GM19438 (cell line): ENCODE measurements at regions not wholly inside any gene's neighbourhood (a gene's known extent, or its start where the extent isn't known, plus 50 kb on each side); places are given as distances from the start of the nearest gene placed in this dataset.

Experiments
- ATAC-seq: cut with Tn5 transposase; IDR thresholded peaks from one replicate; pipeline ENCODE4 v1.9.1; 2021; ENCODE audit warnings: low read depth; ENCODE audit not compliant: unreplicated experiment

DNA sequence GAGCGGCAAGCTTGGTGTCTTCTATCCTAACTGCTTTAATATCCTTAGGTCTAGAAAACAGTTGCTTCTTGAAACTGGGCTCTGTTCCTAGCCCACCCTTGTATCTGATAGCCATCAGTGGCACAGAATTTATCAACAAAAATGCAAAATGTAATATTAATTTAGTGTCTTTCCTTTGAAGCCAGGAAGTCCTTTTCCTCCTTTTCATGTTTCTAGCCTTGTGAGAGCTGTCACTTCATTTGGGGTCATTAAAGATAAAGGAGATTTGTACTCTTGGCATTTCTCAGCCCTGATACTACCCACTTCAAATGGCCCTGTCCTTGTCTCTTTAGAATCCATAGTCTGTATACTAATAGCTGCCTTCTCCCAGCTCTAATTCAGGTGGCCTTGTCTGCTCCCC is 111.0 kb downstream of the GAS1 start:
- ATAC-seq, result no peak

GRCh38 chr9:86830356-86830755 is 117.0 kb downstream of the GAS1 start:
- ATAC-seq, result no peak

- ATAC-seq, result no peak
Measured at GRCh38 chr9:86829496-86830046, 117.7 kb downstream of the GAS1 start.

GRCh38 chr9:86828631-86829030 is 118.7 kb downstream of the GAS1 start:
- no peak for ATAC-seq

- no peak for ATAC-seq
Measured at GRCh38 chr9:86827893-86828292, 119.4 kb downstream of the GAS1 start.

DNA sequence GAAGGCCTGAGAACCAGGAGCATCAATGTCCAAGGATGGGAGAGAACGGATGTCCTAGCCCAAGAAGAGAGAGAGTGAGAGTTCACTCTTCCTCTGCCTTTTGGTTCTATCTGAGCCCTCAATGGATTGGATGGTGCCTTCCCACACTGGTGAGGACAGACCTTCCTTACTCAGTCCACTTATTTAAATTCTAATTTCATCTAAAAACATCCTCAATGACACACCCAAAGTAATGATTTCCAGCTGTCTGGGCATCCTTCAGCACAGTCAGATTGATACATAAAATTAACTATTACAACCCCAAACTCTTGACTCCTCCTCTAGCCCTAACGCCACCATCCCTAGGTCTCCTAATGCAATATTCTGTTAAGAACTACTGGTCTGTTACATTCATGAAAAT is 122.0 kb downstream of the GAS1 start:
- no peak for ATAC-seq

- ATAC-seq, result no peak
Measured at GRCh38 chr9:86822006-86822801, 125.1 kb downstream of the GAS1 start.

GRCh38 chr9:86821006-86821845 is 126.1 kb downstream of the GAS1 start:
- ATAC-seq, result no peak

- ATAC-seq, result no peak
Measured at GRCh38 chr9:86819552-86819951, 127.8 kb downstream of the GAS1 start.

- ATAC-seq, result no peak
Measured at GRCh38 chr9:86818636-86819035, 128.7 kb downstream of the GAS1 start.

DNA sequence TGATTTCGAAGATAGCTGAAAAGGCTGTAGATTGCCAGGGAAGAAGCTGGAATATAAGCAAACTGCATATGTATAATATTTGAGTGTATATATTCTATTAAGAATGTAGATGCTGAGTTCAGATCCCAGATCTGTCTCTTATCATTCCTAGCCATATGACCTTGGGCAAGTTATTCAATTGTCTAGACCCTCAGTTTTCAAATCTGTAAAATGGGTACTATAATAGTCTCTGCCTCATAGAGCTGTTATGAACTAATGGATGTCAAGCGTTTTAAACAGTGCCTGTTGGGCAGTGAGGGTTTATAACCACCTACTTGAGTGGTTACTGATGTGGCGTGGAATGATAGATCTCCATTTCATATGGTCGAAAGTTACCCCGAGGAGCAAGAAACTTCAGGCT is 130.4 kb downstream of the GAS1 start:
- no peak for ATAC-seq

DNA sequence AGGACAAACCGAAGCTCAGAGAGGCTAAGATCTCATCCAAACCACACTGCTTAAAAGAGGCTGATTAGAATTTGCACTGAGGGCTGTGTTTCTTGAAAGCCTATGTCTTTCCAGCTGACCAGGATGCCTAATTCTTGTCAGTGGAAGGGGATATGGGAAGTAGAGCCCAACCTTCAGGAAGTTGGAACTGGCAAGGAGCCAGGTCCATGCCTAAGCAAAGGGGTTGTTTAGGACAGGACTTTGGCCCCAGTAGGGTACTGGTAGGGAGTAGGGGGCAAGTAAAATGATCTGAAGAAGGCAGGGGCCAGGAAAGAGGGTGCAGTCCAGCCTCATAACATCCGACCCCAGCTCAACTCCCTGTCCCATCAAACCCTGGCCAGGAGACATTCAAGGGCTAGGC is 130.9 kb downstream of the GAS1 start:
- ATAC-seq, result no peak

DNA sequence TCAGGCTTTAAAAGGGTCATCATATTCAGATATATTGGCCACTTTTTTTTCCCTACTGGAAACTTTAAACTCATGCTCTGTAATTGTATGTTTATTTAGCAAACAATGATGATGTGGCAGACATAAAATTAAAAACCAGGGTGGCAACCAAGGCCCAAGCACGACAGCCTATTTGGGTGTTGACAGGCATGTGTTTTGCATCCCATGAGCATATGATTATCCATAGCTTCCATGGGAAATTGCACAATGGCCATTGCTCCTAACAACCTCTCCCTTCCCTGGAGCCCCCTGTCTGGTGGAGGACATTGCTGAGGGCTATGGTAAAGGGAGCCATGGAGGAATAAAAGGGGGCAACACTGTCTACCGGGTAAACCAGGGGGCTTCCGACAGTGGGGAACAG is 134.7 kb downstream of the GAS1 start:
- no peak for ATAC-seq

- ATAC-seq, result no peak
Measured at GRCh38 chr9:86809759-86810367, 137.4 kb downstream of the GAS1 start.

DNA sequence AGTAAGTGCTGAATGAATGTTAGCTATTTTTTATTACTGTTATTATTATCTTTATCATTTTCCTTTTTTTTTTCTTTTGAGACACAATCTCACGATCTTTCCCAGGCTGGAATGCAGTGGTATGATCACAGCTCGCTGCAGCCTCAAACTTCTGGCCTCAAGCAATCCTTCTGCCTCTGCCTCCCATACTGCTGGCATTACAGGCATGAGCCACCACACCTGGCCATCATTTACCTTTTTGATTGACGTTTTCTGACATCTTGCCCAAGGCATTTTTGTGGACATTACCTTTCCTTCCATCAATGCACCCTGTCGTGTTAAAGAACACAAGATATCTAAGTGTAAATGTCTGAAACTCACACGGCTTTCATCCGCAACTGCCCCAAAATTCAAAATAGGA is 138.2 kb downstream of the GAS1 start:
- no peak for ATAC-seq

DNA sequence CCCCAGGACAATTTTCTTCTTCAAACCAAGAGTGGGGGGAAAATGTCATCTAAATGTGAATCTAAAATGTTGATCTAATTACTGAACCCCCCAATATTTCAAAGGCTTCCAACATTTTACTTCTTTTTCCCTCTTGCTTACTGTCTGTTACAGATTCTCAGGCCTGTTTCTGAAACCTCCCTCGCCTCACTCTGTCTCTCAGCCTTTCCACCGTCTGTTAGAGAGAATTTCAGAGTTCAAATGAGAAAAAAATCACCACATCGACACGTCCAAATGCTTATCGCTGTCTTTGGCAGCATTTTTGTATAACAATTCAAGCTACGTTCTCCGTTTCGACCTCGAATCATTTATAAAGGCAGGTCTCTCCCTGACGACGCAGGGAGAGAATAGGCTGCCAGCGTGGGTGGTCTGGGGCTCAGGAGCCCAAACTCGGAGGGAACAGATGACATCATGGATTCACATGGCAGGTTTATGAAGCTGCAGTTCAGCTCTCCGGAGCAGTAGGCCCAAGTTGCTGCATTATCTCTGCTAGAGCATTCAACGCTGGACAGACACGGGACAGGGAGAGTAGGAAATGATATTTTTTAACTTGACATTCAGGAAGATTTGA is 139.8 kb downstream of the GAS1 start:
- no peak for ATAC-seq

GRCh38 chr9:86804011-86804410 is 143.3 kb downstream of the GAS1 start:
- no peak for ATAC-seq

DNA sequence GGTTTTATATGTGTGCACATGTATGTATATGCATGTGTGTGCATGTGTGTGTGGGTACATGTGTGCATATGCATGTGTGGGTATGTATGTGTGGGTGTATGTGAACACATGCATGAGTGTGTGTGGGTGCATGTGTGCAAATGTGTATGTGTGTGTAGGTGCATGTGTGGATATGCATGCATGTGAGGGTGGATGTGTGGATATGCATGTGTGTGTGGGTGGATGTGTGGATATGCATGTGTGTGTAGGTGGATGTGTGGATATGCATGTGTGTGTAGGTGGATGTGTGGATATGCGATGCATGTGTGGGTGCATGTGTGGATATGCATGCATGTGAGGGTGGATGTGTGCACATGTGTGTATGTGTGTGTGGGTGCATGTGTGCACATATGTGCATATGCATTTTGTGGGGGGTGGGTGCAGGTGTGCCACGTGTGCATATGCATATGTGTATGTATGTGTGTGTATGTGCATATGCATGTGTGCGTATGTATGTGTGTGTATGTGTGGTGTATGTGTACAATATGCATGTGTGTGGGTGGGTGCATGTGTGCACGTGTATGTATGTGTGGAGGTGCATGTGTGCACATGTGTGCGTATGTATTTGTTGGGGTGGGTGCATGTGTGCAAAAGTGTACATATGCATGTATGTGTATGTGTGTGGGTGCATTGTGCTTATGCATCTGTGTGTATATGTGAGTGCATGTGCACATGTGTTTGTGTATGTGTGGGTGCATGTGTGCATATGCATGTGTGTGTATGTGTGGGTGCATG is 144.2 kb downstream of the GAS1 start:
- no peak for ATAC-seq

DNA sequence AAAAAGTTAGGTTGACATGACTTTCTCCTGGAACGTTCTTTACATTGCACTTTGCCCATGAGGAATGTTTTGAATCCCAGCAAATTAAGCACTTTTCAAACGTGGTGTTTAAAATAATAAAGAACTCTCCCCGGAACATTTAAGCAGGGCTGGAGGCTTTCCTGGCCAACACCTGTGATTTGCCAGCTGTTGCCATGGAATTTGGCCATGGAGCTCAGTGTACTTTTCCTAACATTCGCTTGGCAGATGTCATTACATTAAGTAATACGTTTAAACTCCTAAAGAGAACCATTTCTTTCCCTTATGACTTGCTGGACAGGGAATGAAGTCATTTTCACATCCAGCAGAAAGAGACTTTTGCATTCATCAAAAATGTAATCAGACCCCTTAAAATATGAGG is 146.1 kb downstream of the GAS1 start:
- no peak for ATAC-seq

DNA sequence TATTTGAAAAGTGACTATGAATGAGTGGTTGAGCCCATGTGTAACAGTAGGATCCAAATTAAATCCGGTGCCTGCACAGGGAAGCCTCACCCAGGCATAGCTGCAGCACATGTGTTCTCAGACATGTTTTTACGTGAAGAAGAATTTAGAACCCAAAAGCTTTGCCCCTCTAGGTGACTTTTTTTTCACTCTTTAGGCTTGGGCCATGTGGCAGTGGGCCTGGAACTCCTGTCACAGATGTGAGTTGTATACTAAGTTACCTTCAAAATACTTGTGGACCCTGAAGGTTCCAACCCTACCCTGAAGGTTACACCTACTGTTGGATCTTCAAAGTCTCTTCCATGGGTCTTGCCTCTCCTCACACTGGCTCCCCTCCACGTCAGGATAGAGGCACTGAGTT is 146.6 kb downstream of the GAS1 start:
- ATAC-seq, result no peak
